CD14-positive monocyte (primary cell): ENCODE measurements at regions not wholly inside any gene's neighbourhood (a gene's known extent, or its start where the extent isn't known, plus 50 kb on each side); places are given as distances from the start of the nearest gene placed in this dataset.

Source experiments
- DNase-seq, 3 donors: peaks; one replicate each; pipeline ENCODE4 v3.0.0-alpha.2; 2011 to 2022
- H2AFZ ChIP-seq: 2 replicates; pipeline ENCODE4 v1.6.0; 2012; ENCODE audit warnings: mild to moderate bottlenecking, low read depth, low read length, inconsistent platforms; ENCODE audit not compliant: insufficient read depth, poor library complexity, severe bottlenecking
- H3K27ac ChIP-seq, 2 donors: 1 replicate in 1 of 2; 2 replicates in 1 of 2; pipeline ENCODE4 v1.5.1; 2012 to 2013; ENCODE audit warnings: low read length in 2 of 2, control low read depth in 1 of 2, inconsistent platforms in 1 of 2, low read depth in 1 of 2, mild to moderate bottlenecking in 1 of 2
- H3K27me3 ChIP-seq, 2 donors: one replicate each; pipeline versions ENCODE4 v1.6.0 to v1.6.1; 2011 to 2013; ENCODE audit warnings: low read length in 2 of 2; ENCODE audit not compliant: control insufficient read depth in 2 of 2, insufficient read depth in 2 of 2
- H3K36me3 ChIP-seq, 2 donors: replicated peaks in 1 of 2; 1 replicate in 1 of 2; 2 replicates in 1 of 2; pipeline versions ENCODE4 v1.5.1 to v1.6.1; 2012 to 2013; ENCODE audit warnings: low read length in 2 of 2, control low read depth in 1 of 2, inconsistent platforms in 1 of 2, mild to moderate bottlenecking in 1 of 2; ENCODE audit not compliant: insufficient read depth in 2 of 2, control insufficient read depth in 1 of 2
- H3K4me1 ChIP-seq, 2 donors: 1 replicate in 1 of 2; 2 replicates in 1 of 2; pipeline versions ENCODE4 v1.5.1 to v1.6.1; 2012 to 2013; ENCODE audit warnings: low read length in 2 of 2, control low read depth in 1 of 2, inconsistent platforms in 1 of 2, mild to moderate bottlenecking in 1 of 2, moderate library complexity in 1 of 2; ENCODE audit not compliant: insufficient read depth in 2 of 2, control insufficient read depth in 1 of 2
- H3K4me2 ChIP-seq: replicated peaks from 2 replicates; pipeline ENCODE3; 2012; ENCODE audit warnings: low read length, moderate library complexity, mild to moderate bottlenecking; ENCODE audit not compliant: poor library complexity, severe bottlenecking; ENCODE audit errors: extremely low read depth
- H3K4me3 ChIP-seq, 3 experiments: fragments of 200-600 bp in 1 of 3; sonication (generic) in 1 of 3; replicated peaks in 1 of 3; 1 replicate in 2 of 3; 2 replicates in 1 of 3; pipeline ENCODE4 v1.5.1; 2011 to 2013; ENCODE audit warnings: low read length in 3 of 3, mild to moderate bottlenecking in 3 of 3, control low read depth in 2 of 3, low read depth in 2 of 3, inconsistent platforms in 1 of 3, moderate library complexity in 1 of 3
- H3K79me2 ChIP-seq: 2 replicates; pipeline ENCODE4 v1.6.0; 2012; ENCODE audit warnings: mild to moderate bottlenecking, control low read depth, inconsistent platforms, low read length, moderate library complexity; ENCODE audit not compliant: insufficient read depth
- H3K9ac ChIP-seq: 2 replicates; pipeline ENCODE4 v1.6.0; 2017; ENCODE audit warnings: low read length, mild to moderate bottlenecking; ENCODE audit not compliant: insufficient read depth, poor library complexity, severe bottlenecking
- H3K9me3 ChIP-seq, 2 donors: replicated peaks in 1 of 2; 1 replicate in 1 of 2; 2 replicates in 1 of 2; pipeline versions ENCODE4 v1.5.1 to v1.6.1; 2012 to 2013; ENCODE audit warnings: low read length in 2 of 2, control low read depth in 1 of 2; ENCODE audit not compliant: control insufficient read depth in 1 of 2, insufficient read depth in 1 of 2
- H4K20me1 ChIP-seq: 2 replicates; pipeline ENCODE4 v1.6.0; 2012; ENCODE audit warnings: mild to moderate bottlenecking, low read length, control low read depth, moderate library complexity; ENCODE audit not compliant: insufficient read depth
- H3K27ac Mint-ChIP-seq, 7 donors: one replicate each; pipeline ENCODE4 v1.8.0; 2020; ENCODE audit warnings: mild to moderate bottlenecking in 7 of 7, mixed read lengths in 7 of 7, moderate library complexity in 6 of 7, inconsistent platforms in 2 of 7
- H3K27me3 Mint-ChIP-seq, 3 donors: one replicate each; pipeline ENCODE4 v1.8.0; 2021 to 2022; ENCODE audit warnings: low read depth in 3 of 3, mild to moderate bottlenecking in 3 of 3, mixed read lengths in 3 of 3, moderate library complexity in 3 of 3, inconsistent platforms in 1 of 3
- H3K36me3 Mint-ChIP-seq, 2 donors: one replicate each; pipeline ENCODE4 v1.8.0; 2020; ENCODE audit warnings: mixed read lengths in 2 of 2, inconsistent platforms in 1 of 2, mild to moderate bottlenecking in 1 of 2
- H3K4me1 Mint-ChIP-seq: one replicate; pipeline ENCODE4 v1.8.0; 2020; ENCODE audit warnings: mild to moderate bottlenecking, mixed read lengths
- H3K4me3 Mint-ChIP-seq, 2 donors: one replicate each; pipeline ENCODE4 v1.8.0; 2020; ENCODE audit warnings: mild to moderate bottlenecking in 2 of 2, mixed read lengths in 2 of 2, moderate library complexity in 1 of 2
- H3K9me3 Mint-ChIP-seq, 7 donors: one replicate each; pipeline ENCODE4 v1.8.0; 2020 to 2022; ENCODE audit warnings: mixed read lengths in 7 of 7, mild to moderate bottlenecking in 6 of 7, moderate library complexity in 6 of 7, inconsistent platforms in 2 of 7
- CTCF ChIP-seq: fragments of 200-600 bp; IDR thresholded peaks from one replicate; pipeline ENCODE4 v1.8.0; 2022; ENCODE audit warnings: antibody characterized with exemption, mild to moderate bottlenecking
- WGBS: methylation state at CpG from one replicate; pipeline ENCODE4 v1.1.5; 2013; ENCODE audit warnings: missing lambda C conversion rate; ENCODE audit not compliant: insufficient coverage; 5-methylcytosine and 5-hydroxymethylcytosine counted together
- intact Hi-C, 2 donors: fragments of 100-400 bp; cut with micrococcal nuclease; formaldehyde crosslinking; loops; one replicate each; pipeline versions ENCODE4 v1.15.0 to v1.15.1; 2023

- Histone ChIP-seq H3K4me2 (no peak overlapping the region), H4K20me1 (no peaks in the 10 kb centered on the region), H3K9me3 (peaks cover 0 to 11% of the 10 kb centered on the region in 2 donors), H3K4me1 (no peaks in the 10 kb centered on the region), H3K9ac (no peak overlapping the region), H3K79me2 (no peaks in the 10 kb centered on the region), H3K36me3 (no peaks in the 10 kb centered on the region), H2AFZ (no peak overlapping the region), H3K4me3 (no peak overlapping the region), H3K27me3 (no peaks in the 10 kb centered on the region), H3K27ac (no peak overlapping the region)
- Mint-ChIP-seq H3K36me3 (no peaks in the 10 kb centered on the region), H3K4me3 (no peak overlapping the region), H3K9me3 (peaks cover 0 to 9% (median 3%) of the 10 kb centered on the region in 7 donors), H3K27me3 (peaks cover 0 to 3% (median 0%) of the 10 kb centered on the region in 3 donors), H3K27ac (no peak overlapping the region), H3K4me1 (no peaks in the 10 kb centered on the region)
- TF ChIP-seq CTCF = no peak
- no CpG with 5 or more reads among the region's 5 CpGs for WGBS
- intact Hi-C loops = no loop called here
- no peak for DNase-seq
Observed at GRCh38 chr13:112001571-112001970, 65.4 kb upstream of the SOX1 start.

GRCh38 chr13:112003396-112003795, 63.6 kb upstream of the SOX1 start:
- no peaks in the 10 kb centered on the region for H3K36me3 ChIP-seq
- H3K9me3 ChIP-seq = peaks cover 0 to 11% of the 10 kb centered on the region in 2 donors
- no peaks in the 10 kb centered on the region for H4K20me1 ChIP-seq
- no peaks in the 10 kb centered on the region for H3K36me3 Mint-ChIP-seq
- H3K4me3 ChIP-seq = no peak overlapping the region
- intact Hi-C loops = no loop called here
- no peaks in the 10 kb centered on the region for H3K27me3 Mint-ChIP-seq
- H3K9ac ChIP-seq = no peak overlapping the region
- no peak overlapping the region for H2AFZ ChIP-seq
- no peak overlapping the region for H3K27ac Mint-ChIP-seq
- no peak overlapping the region for H3K4me2 ChIP-seq
- H3K27ac ChIP-seq = no peak overlapping the region
- no peaks in the 10 kb centered on the region for H3K79me2 ChIP-seq
- H3K9me3 Mint-ChIP-seq = peaks cover 1 to 16% (median 5%) of the 10 kb centered on the region in 7 donors
- no peaks in the 10 kb centered on the region for H3K27me3 ChIP-seq
- H3K4me3 Mint-ChIP-seq = no peak overlapping the region
- H3K4me1 Mint-ChIP-seq = no peaks in the 10 kb centered on the region
- no peaks in the 10 kb centered on the region for H3K4me1 ChIP-seq
- TF ChIP-seq CTCF = no peak
- 98% methylated on average over 4 of the region's 4 CpGs for WGBS
- DNase-seq = no peak
